AG10803 (cell line): ENCODE measurements at regions not wholly inside any gene's neighbourhood (a gene's known extent, or its start where the extent isn't known, plus 50 kb on each side); places are given as distances from the start of the nearest gene placed in this dataset.

Source experiments
- DNase-seq: peaks from one replicate; pipeline ENCODE4 v3.0.0; 2010; ENCODE audit warnings: low read depth
- H3K4me3 ChIP-seq: 2 replicates; pipeline ENCODE4 v1.5.1; 2011; ENCODE audit warnings: mild to moderate bottlenecking, low read length, control low read depth
- CTCF ChIP-seq: conservative IDR thresholded peaks from 2 replicates; pipeline ENCODE4 v1.5.1; 2011; ENCODE audit warnings: mild to moderate bottlenecking, low read length, control low read depth, inconsistent platforms

GRCh38 chr20:40186826-40187225 is 502.2 kb downstream of the MAFB start:
- DNase-seq: no peak
- H3K4me3 ChIP-seq: no peak overlapping the region
- no peak for TF ChIP-seq CTCF

GRCh38 chr20:40181676-40182075 is 507.4 kb downstream of the MAFB start:
- no peak for DNase-seq
- H3K4me3 ChIP-seq: no peak overlapping the region
- no peak for TF ChIP-seq CTCF

- H3K4me3 ChIP-seq: no peak overlapping the region
- no peak for DNase-seq
- TF ChIP-seq CTCF: no peak
Measured at GRCh38 chr20:40176098-40176841, 512.8 kb downstream of the MAFB start.

GRCh38 chr20:40175296-40175695 is 513.7 kb downstream of the MAFB start:
- no peak overlapping the region for H3K4me3 ChIP-seq
- TF ChIP-seq CTCF: no peak
- no peak for DNase-seq

GRCh38 chr20:40173872-40174271 is 515.2 kb downstream of the MAFB start:
- DNase-seq: no peak
- H3K4me3 ChIP-seq: no peak overlapping the region
- no peak for TF ChIP-seq CTCF

- TF ChIP-seq CTCF: no peak
- DNase-seq: no peak
- H3K4me3 ChIP-seq: no peak overlapping the region
Measured at GRCh38 chr20:40168981-40169620, 519.9 kb downstream of the MAFB start.

GRCh38 chr20:40161391-40161790 is 527.6 kb downstream of the MAFB start:
- no peak for TF ChIP-seq CTCF
- no peak for DNase-seq
- no peak overlapping the region for H3K4me3 ChIP-seq
